T-helper 1 cell treated with Interleukin-12 subunit alpha and Interleukin-12 subunit beta and Interleukin-4 antibody, amounts not matched to agents 30 μg/mL and 1 μg/mL, for 36 hours (primary cell): ENCODE measurements at regions not wholly inside any gene's neighbourhood (a gene's known extent, or its start where the extent isn't known, plus 50 kb on each side); places are given as distances from the start of the nearest gene placed in this dataset.
"Not testable (repeated sequence)": the region's sequence is repeated elsewhere in the genome, so short reads cannot be mapped to it uniquely, and the experiment has no call there.

ENCODE experiments used
- H3K27ac Mint-ChIP-seq: one replicate; pipeline ENCODE4 v1.8.0; 2021; ENCODE audit warnings: mild to moderate bottlenecking, mixed read lengths
- H3K27me3 Mint-ChIP-seq: one replicate; pipeline ENCODE4 v1.8.0; 2021; ENCODE audit warnings: low read depth, mixed read lengths
- H3K36me3 Mint-ChIP-seq: one replicate; pipeline ENCODE4 v1.8.0; 2021; ENCODE audit warnings: low read depth, mixed read lengths
- H3K4me1 Mint-ChIP-seq: one replicate; pipeline ENCODE4 v1.8.0; 2021; ENCODE audit warnings: low read depth, mixed read lengths
- H3K4me3 Mint-ChIP-seq: one replicate; pipeline ENCODE4 v1.8.0; 2021; ENCODE audit warnings: mild to moderate bottlenecking, moderate library complexity, mixed read lengths
- H3K9me3 Mint-ChIP-seq: one replicate; pipeline ENCODE4 v1.8.0; 2021; ENCODE audit warnings: mixed read lengths

- Mint-ChIP-seq H3K9me3 (peaks cover 7% of the 10 kb centered on the region), H3K36me3 (peaks cover 6% of the 10 kb centered on the region)
Observed at GRCh38 chr4:38462367-38463055, 201.5 kb upstream of the KLF3 start.

GRCh38 chr4:38463268-38463958 is 200.6 kb upstream of the KLF3 start:
- H3K36me3 Mint-ChIP-seq, result peaks cover 6% of the 10 kb centered on the region
- no peak overlapping the region for H3K4me3 Mint-ChIP-seq
- peaks cover 12% of the 10 kb centered on the region for H3K27me3 Mint-ChIP-seq
- peaks cover 9% of the 10 kb centered on the region for H3K9me3 Mint-ChIP-seq
- peaks cover 7% of the 10 kb centered on the region for H3K4me1 Mint-ChIP-seq
- no peak overlapping the region for H3K27ac Mint-ChIP-seq

More at GRCh38 chr4:38462367-38463055, 201.5 kb upstream of the KLF3 start:
- peaks cover 17% of the 10 kb centered on the region for H3K27me3 Mint-ChIP-seq
- H3K4me3 Mint-ChIP-seq, result no peak overlapping the region
- no peak overlapping the region for H3K27ac Mint-ChIP-seq
- H3K4me1 Mint-ChIP-seq, result peaks cover 7% of the 10 kb centered on the region

- peaks cover 8% of the 10 kb centered on the region for H3K36me3 Mint-ChIP-seq
- peaks cover 9% of the 10 kb centered on the region for H3K9me3 Mint-ChIP-seq
- H3K4me3 Mint-ChIP-seq, result no peak overlapping the region
- H3K4me1 Mint-ChIP-seq, result peaks cover 7% of the 10 kb centered on the region
- no peak overlapping the region for H3K27ac Mint-ChIP-seq
- peaks cover 6% of the 10 kb centered on the region for H3K27me3 Mint-ChIP-seq
Observed at GRCh38 chr4:38464328-38464727, 199.7 kb upstream of the KLF3 start.

DNA sequence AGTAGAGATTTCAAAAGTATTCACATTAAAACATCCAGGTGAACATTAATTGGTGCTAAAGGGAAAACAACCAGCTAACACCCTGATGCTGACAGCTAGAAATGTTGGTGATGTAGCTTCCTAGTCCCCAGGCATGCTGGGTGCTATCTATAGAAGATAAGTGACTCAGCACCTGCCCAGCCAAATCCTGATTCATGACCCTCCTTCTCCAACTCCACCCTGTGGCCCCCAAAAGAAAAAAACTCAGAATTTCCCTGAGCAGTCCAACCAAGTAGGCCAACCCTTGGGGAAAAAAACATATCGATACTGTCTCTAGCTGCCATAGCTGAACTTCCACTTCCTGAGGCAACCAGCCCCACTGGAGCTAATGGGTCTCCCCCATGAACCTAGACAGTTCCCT is 197.6 kb upstream of the KLF3 start:
- no peak overlapping the region for H3K27ac Mint-ChIP-seq
- no peaks in the 10 kb centered on the region for H3K27me3 Mint-ChIP-seq
- H3K4me3 Mint-ChIP-seq, result no peak overlapping the region
- peaks cover 7% of the 10 kb centered on the region for H3K4me1 Mint-ChIP-seq
- peaks cover 14% of the 10 kb centered on the region for H3K9me3 Mint-ChIP-seq
- peaks cover 6% of the 10 kb centered on the region for H3K36me3 Mint-ChIP-seq

DNA sequence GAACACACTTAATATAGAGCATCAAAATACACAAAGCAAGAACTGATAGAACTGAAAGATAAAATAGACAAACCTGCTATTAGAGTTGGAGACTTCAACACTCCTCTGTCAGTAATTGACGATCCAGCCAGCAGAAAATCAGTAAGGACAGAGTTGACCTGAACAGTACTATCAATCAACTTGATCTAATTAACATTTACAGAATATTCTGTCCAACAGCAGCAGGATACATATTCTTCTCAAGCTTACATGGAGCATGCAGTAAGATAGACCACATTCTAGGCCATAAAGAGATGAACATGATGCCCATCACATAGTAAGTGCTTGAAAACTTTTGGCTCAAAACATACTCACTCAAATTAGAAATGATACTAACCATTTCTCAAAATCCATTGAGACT is 196.7 kb upstream of the KLF3 start:
- Mint-ChIP-seq H3K4me1 (peaks cover 7% of the 10 kb centered on the region), H3K4me3 (no peak overlapping the region), H3K9me3 (peaks cover 14% of the 10 kb centered on the region), H3K36me3 (peaks cover 6% of the 10 kb centered on the region), H3K27me3 (no peaks in the 10 kb centered on the region), H3K27ac (no peak overlapping the region)

- peaks cover 14% of the 10 kb centered on the region for H3K9me3 Mint-ChIP-seq
- no peak overlapping the region for H3K4me3 Mint-ChIP-seq
- H3K36me3 Mint-ChIP-seq, result peaks cover 6% of the 10 kb centered on the region
- H3K4me1 Mint-ChIP-seq, result peaks cover 7% of the 10 kb centered on the region
- H3K27ac Mint-ChIP-seq, result no peak overlapping the region
- no peaks in the 10 kb centered on the region for H3K27me3 Mint-ChIP-seq
Observed at GRCh38 chr4:38468339-38468866, 195.6 kb upstream of the KLF3 start.

DNA sequence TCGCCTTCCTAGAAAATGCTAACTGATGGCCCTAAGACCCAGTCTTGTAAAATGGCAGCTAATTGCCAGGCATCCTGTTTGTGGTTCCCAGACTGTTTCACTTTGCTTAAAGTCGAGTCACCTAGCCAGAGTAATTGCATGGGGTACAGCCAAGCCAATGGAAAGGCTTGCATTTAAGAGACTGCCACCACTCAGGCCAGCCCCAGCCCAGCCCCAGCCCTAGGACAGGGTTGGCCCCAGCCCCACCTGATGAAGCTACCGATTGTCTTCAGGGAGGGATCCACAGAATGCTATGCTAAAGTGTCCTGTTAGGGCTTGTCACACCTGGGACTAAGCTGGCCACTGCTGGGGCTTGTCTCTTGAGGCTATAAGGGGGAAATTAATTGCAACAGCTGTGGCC is 194.6 kb upstream of the KLF3 start:
- peaks cover 14% of the 10 kb centered on the region for H3K9me3 Mint-ChIP-seq
- no peaks in the 10 kb centered on the region for H3K27me3 Mint-ChIP-seq

DNA sequence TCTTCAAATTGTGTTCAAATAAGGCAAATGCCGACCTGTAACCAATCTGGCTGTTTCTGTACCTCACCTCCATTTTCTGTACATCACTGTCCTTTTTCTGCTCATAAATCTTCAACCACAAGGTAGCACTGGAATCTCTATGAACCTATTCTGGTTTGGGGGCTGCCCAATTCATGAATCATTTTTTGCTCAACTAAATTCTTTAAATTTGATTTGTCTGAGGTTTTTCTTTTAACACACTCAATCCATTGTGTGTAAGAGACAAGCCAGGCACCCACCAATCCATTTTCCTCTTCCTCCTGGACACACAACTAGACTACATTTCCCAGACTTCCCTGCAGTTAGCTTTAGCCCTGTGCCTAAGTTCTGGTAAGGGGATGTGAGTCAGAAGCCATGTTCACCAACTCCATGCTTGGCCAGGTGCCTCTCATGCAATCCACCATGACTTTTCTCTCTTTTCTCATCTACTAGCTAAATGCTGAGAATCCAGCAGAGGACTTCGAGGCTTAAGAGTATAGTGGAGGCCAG is 193.2 kb upstream of the KLF3 start:
- peaks cover 6% of the 10 kb centered on the region for H3K36me3 Mint-ChIP-seq
- no peak overlapping the region for H3K27ac Mint-ChIP-seq
- H3K27me3 Mint-ChIP-seq, result no peaks in the 10 kb centered on the region
- H3K9me3 Mint-ChIP-seq, result peaks cover 21% of the 10 kb centered on the region
- H3K4me1 Mint-ChIP-seq, result no peaks in the 10 kb centered on the region
- H3K4me3 Mint-ChIP-seq, result no peak overlapping the region

More for the DNA sequence above, 194.6 kb upstream of the KLF3 start:
- H3K27ac Mint-ChIP-seq, result no peak overlapping the region
- peaks cover 6% of the 10 kb centered on the region for H3K36me3 Mint-ChIP-seq
- H3K4me1 Mint-ChIP-seq, result peaks cover 6% of the 10 kb centered on the region
- H3K4me3 Mint-ChIP-seq, result no peak overlapping the region

DNA sequence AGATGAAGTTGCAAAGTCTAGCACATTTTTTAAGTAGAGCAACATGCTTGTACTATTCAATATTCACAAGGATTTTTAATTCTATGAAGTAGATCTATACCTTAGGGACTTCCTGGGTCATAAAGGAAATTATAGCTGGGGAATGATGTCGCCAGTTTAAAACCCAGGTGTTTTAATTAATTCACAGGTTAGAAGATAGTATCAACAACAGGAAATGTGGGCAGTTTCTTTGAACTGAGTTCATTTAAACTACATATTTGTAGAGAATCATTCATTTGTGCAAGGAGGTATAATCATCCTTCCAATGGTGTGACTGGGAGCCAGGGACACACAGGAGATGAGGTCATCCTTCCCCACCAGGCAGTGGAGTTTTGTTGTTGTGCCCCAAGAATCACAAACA is 181.3 kb upstream of the KLF3 start:
- Mint-ChIP-seq H3K27me3 (peaks cover 13% of the 10 kb centered on the region), H3K36me3 (peaks cover 2% of the 10 kb centered on the region), H3K27ac (no peak overlapping the region), H3K9me3 (peaks cover 13% of the 10 kb centered on the region), H3K4me3 (no peak overlapping the region), H3K4me1 (peaks cover 6% of the 10 kb centered on the region)

DNA sequence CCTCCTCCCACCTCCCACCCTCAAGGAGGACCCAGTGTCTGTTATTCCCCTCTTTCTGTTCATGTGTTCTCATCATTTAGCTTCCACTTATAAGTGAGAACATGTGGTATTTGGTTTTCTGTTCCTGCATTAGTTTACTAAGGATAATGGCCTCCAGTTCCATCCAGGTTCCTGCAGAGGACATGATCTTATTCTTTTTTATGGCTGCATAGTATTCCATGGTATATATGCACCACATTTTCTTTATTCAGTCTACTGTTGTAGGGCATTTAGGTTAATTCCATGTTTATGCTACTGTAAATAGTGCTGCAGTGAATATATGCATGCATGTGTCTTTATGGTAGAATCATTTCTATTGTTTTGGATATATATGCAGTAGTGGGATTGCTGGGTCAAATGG is 180.4 kb upstream of the KLF3 start:
- H3K4me3 Mint-ChIP-seq, H3K27ac Mint-ChIP-seq, H3K4me1 Mint-ChIP-seq, H3K9me3 Mint-ChIP-seq, H3K27me3 Mint-ChIP-seq, H3K36me3 Mint-ChIP-seq: not testable (repeated sequence)

DNA sequence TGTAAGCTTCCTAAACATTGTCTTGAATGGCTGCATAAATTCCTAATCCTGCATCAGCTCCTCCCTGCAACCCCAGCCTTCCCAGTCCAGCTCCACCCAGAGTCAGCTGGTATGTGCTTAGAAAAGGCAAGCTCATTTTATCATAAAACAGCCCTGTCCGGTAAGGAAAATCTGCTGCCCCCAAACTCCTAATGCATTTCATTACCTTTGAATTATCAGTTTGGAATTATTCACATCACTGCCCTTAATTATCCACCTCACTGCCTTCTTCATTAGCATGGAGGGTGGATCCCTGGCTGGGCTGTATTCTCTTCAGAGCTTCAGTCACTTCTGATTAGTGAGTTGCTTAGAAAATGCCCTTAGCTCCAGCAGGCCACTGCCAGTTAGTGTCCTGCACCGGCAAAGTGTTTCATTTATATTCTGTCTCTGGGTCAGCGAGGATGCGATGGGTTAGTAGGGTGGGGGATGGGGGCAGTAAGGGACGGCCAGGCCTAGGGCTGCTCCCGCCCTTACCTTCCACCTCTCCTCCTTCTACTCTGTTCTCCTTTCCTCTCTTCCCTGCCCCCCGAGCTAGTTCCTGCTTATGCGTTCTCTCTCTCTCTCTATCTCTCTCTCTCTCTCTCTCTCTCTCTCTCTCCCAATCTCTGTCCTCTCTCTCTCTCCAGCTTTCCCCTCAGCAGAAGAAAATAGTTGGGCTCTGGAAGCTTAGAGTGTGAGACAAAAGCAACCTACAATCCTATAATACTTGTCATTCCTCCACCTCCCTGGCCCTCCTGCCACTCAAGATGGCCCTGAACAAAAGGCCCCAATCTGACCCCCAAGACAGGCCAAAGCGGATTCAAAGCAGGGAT is 174.8 kb upstream of the KLF3 start:
- peaks cover 6% of the 10 kb centered on the region for H3K27me3 Mint-ChIP-seq
- H3K27ac Mint-ChIP-seq, result no peak overlapping the region
- H3K4me3 Mint-ChIP-seq, result no peak overlapping the region
- H3K4me1 Mint-ChIP-seq, result peaks cover 18% of the 10 kb centered on the region
- H3K9me3 Mint-ChIP-seq, result no peaks in the 10 kb centered on the region
- H3K36me3 Mint-ChIP-seq, result peaks cover 2% of the 10 kb centered on the region

GRCh38 chr4:38489924-38490639 is 173.9 kb upstream of the KLF3 start:
- Mint-ChIP-seq H3K27me3 (peaks cover 10% of the 10 kb centered on the region), H3K9me3 (no peaks in the 10 kb centered on the region), H3K27ac (peak overlapping the region; percentile 52), H3K4me1 (peaks cover 18% of the 10 kb centered on the region), H3K4me3 (peak overlapping the region; percentile 5), H3K36me3 (peaks cover 2% of the 10 kb centered on the region)

GRCh38 chr4:38490753-38491446 is 173.1 kb upstream of the KLF3 start:
- Mint-ChIP-seq H3K4me3 (no peak overlapping the region), H3K27me3 (peaks cover 10% of the 10 kb centered on the region), H3K4me1 (peaks cover 18% of the 10 kb centered on the region), H3K27ac (peak overlapping the region; percentile 6), H3K9me3 (no peaks in the 10 kb centered on the region), H3K36me3 (peaks cover 2% of the 10 kb centered on the region)
